GM19035 (cell line): ENCODE measurements at regions not wholly inside any gene's neighbourhood (a gene's known extent, or its start where the extent isn't known, plus 50 kb on each side); places are given as distances from the start of the nearest gene placed in this dataset.
"Not testable (repeated sequence)": the region's sequence is repeated elsewhere in the genome, so short reads cannot be mapped to it uniquely, and the experiment has no call there.

Source experiments
- ATAC-seq: cut with Tn5 transposase; IDR thresholded peaks from one replicate; pipeline ENCODE4 v1.9.1; 2021; ENCODE audit not compliant: unreplicated experiment

GRCh38 chr4:174401471-174402130 lies 117.9 kb downstream of the CEP44 start:
- ATAC-seq, result no peak

- ATAC-seq, result not testable (repeated sequence)
Observed at GRCh38 chr4:174400603-174401302, 117.0 kb downstream of the CEP44 start.

- ATAC-seq, result no peak
Observed at GRCh38 chr4:174398728-174399127, 115.0 kb downstream of the CEP44 start.

GRCh38 chr4:174397366-174398155 lies 113.8 kb downstream of the CEP44 start:
- ATAC-seq, result no peak

GRCh38 chr4:174396599-174397110 lies 112.9 kb downstream of the CEP44 start:
- ATAC-seq, result no peak

GRCh38 chr4:174394915-174395314 lies 111.2 kb downstream of the CEP44 start:
- ATAC-seq, result no peak

- ATAC-seq, result no peak
Observed at GRCh38 chr4:174389439-174389838, 105.7 kb downstream of the CEP44 start.

- ATAC-seq, result no peak
Observed at GRCh38 chr4:174388461-174389145, 104.9 kb downstream of the CEP44 start.

- no peak for ATAC-seq
Observed at GRCh38 chr4:174387721-174388120, 104.0 kb downstream of the CEP44 start.

GRCh38 chr4:174387143-174387542 lies 103.4 kb downstream of the CEP44 start:
- no peak for ATAC-seq

GRCh38 chr4:174383783-174384182 lies 100.1 kb downstream of the CEP44 start:
- no peak for ATAC-seq

- ATAC-seq, result not testable (repeated sequence)
Observed at GRCh38 chr4:174382938-174383605, 99.4 kb downstream of the CEP44 start.
